GM12878 (cell line): ENCODE measurements at regions not wholly inside any gene's neighbourhood (a gene's known extent, or its start where the extent isn't known, plus 50 kb on each side); places are given as distances from the start of the nearest gene placed in this dataset.

Experiments used
- NR2F1 ChIP-seq: fragments of 450-650 bp; conservative IDR thresholded peaks from 2 replicates; pipeline ENCODE4 v1.6.1; 2017; ENCODE audit warnings: mild to moderate bottlenecking
- RFX5 ChIP-seq: IDR thresholded peaks from 2 replicates; pipeline ENCODE4 v1.6.1; 2011; ENCODE audit warnings: low read depth, low read length, improper control_type of control experiment
- ZBED1 ChIP-seq: IDR thresholded peaks from 2 replicates; pipeline ENCODE4 v1.6.1; 2016; ENCODE audit warnings: borderline replicate concordance

GRCh38 chr17:71869293-71869692 is 251.5 kb upstream of the SOX9 start:
- no peak for TF ChIP-seq RFX5
- TF ChIP-seq NR2F1 = no peak
- no peak for TF ChIP-seq ZBED1
